H1 (cell line): ENCODE measurements at regions not wholly inside any gene's neighbourhood (a gene's known extent, or its start where the extent isn't known, plus 50 kb on each side); places are given as distances from the start of the nearest gene placed in this dataset.

Experiments
- BACH1 ChIP-seq: IDR thresholded peaks from 2 replicates; pipeline ENCODE4 v1.6.1; 2012; ENCODE audit warnings: low read length, improper control_type of control experiment
- JUN ChIP-seq: IDR thresholded peaks from 2 replicates; pipeline ENCODE4 v1.6.1; 2011; ENCODE audit warnings: low read depth, mild to moderate bottlenecking, improper control_type of control experiment, low read length
- MAX ChIP-seq: IDR thresholded peaks from 2 replicates; pipeline ENCODE4 v1.6.1; 2012; ENCODE audit warnings: inconsistent platforms
- RXRA ChIP-seq: IDR thresholded peaks from 2 replicates; pipeline ENCODE4 v1.6.1; 2011; ENCODE audit warnings: low read depth, mild to moderate bottlenecking, low read length, moderate library complexity; ENCODE audit not compliant: insufficient read depth

DNA sequence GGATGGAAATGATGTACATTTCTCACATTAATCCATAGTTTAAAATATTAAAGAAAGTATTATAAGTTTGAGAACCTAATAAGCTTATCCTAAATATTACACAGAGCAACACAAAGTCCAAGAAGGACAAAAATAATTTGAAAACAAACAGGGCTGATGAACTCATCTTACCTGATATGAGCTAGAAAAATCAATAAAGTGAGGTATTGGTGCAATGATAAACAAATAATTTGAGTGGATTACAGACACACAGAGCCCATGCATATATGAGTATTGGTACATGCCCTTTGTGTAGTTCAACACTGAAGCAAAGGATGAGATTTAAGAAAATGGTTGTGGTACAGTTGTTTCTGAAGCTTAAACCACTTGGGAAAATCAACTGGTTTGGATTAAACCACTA is 1139.0 kb downstream of the SUCLG1 start (continued):
- TF ChIP-seq MAX (no peak), JUN (no peak), BACH1 (no peak), RXRA (no peak)
